ENCODE measurements at regions not wholly inside any gene's neighbourhood (a gene's known extent, or its start where the extent isn't known, plus 50 kb on each side); places are given as distances from the start of the nearest gene placed in this dataset.

- intact Hi-C loops (cut with DNase I; ENCODE audit: low total_unique reads): no loop called here
- Histone ChIP-seq H3K36me3 (ENCODE audit: low read depth, missing control alignments) (no peaks in the 10 kb centered on the region), H3K27me3 (no peaks in the 10 kb centered on the region), H3K9me3 (no peaks in the 10 kb centered on the region), H3K4me3 (no peak overlapping the region), H3K27ac (no peak overlapping the region), H3K4me1 (no peaks in the 10 kb centered on the region)
- WGBS, 2 donors: 93 to 94% methylated on average over 4 of the region's 4 CpGs
- DNase-seq: no peak
- no peak for TF ChIP-seq POLR2A (IDR thresholded peaks at IDR 0.05)
- no peak for TF ChIP-seq CTCF (IDR thresholded peaks at IDR 0.05)
Measured at GRCh38 chr3:154480033-154480432, 50.0 kb upstream of the GPR149 start.

Small RNA genes lying in the stretch of these regions (small RNA-seq; reads per million reads assigned to genes)
- 0 reads per million in 2 donors for gene DYNLL1P5

Data from testis (tissue), 2 donors.